ENCODE measurements at regions not wholly inside any gene's neighbourhood (a gene's known extent, or its start where the extent isn't known, plus 50 kb on each side); places are given as distances from the start of the nearest gene placed in this dataset.

DNA sequence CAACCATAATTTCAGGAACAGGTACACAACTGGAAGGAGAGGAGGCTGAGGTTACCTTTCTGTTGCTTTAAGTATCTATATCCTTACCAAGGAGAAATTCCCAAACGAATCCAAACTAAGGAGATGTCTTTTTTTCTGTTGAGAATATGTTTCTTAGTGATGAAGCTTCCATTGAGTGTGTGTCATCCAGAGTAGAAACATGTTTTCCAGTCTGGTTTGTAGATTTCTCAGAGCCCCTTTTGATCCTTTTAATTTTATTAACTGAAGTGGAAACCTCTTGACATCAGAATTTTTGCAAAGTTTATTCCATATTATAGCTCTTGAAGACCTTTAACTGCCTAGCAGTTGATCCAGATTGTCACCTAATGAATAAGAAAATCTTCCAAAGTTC is 207.1 kb upstream of the FERD3L start:
- TF ChIP-seq POLR2A (IDR thresholded peaks at IDR 0.05) = no peak
- TF ChIP-seq, protein P1, sequence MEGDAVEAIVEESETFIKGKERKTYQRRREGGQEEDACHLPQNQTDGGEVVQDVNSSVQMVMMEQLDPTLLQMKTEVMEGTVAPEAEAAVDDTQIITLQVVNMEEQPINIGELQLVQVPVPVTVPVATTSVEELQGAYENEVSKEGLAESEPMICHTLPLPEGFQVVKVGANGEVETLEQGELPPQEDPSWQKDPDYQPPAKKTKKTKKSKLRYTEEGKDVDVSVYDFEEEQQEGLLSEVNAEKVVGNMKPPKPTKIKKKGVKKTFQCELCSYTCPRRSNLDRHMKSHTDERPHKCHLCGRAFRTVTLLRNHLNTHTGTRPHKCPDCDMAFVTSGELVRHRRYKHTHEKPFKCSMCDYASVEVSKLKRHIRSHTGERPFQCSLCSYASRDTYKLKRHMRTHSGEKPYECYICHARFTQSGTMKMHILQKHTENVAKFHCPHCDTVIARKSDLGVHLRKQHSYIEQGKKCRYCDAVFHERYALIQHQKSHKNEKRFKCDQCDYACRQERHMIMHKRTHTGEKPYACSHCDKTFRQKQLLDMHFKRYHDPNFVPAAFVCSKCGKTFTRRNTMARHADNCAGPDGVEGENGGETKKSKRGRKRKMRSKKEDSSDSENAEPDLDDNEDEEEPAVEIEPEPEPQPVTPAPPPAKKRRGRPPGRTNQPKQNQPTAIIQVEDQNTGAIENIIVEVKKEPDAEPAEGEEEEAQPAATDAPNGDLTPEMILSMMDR (IDR thresholded peaks at IDR 0.05) = no peak

Data from Peyer's patch (tissue), 4 donors.